Activated CD4-positive, alpha-beta memory T cell treated with anti-CD3 and anti-CD28 coated beads for 36 hours (primary cell): ENCODE measurements at regions not wholly inside any gene's neighbourhood (a gene's known extent, or its start where the extent isn't known, plus 50 kb on each side); places are given as distances from the start of the nearest gene placed in this dataset.

ENCODE experiments used
- CTCF ChIA-PET: fragments of 350-600 bp; sonication (Branson Sonifier 250); formaldehyde crosslinking; loops from one replicate; lab custom pipeline; 2021; ENCODE audit warnings: antibody characterized with exemption, inconsistent platforms; lab: Charles Lee
- POLR2A ChIA-PET: fragments of 350-600 bp; sonication (Branson Sonifier 250); formaldehyde crosslinking; loops from one replicate; lab custom pipeline; 2021; ENCODE audit warnings: antibody characterized with exemption; lab: Charles Lee
- DNase-seq: peaks from one replicate; pipeline ENCODE4 v3.0.0-alpha.2; 2020
- H3K27ac Mint-ChIP-seq: one replicate; pipeline ENCODE4 v1.8.0; 2021; ENCODE audit warnings: mixed read lengths
- H3K27me3 Mint-ChIP-seq: one replicate; pipeline ENCODE4 v1.8.0; 2021; ENCODE audit warnings: mixed read lengths
- H3K36me3 Mint-ChIP-seq: one replicate; pipeline ENCODE4 v1.8.0; 2021; ENCODE audit warnings: mixed read lengths
- H3K4me1 Mint-ChIP-seq: one replicate; pipeline ENCODE4 v1.8.0; 2021; ENCODE audit warnings: low read depth, mixed read lengths
- H3K4me3 Mint-ChIP-seq: one replicate; pipeline ENCODE4 v1.8.0; 2021; ENCODE audit warnings: mild to moderate bottlenecking, mixed read lengths
- H3K9me3 Mint-ChIP-seq: one replicate; pipeline ENCODE4 v1.8.0; 2021; ENCODE audit warnings: mixed read lengths
- intact Hi-C: fragments of 100-400 bp; cut with micrococcal nuclease; formaldehyde crosslinking; loops from one replicate; pipeline ENCODE4 v1.15.1; 2023

DNA sequence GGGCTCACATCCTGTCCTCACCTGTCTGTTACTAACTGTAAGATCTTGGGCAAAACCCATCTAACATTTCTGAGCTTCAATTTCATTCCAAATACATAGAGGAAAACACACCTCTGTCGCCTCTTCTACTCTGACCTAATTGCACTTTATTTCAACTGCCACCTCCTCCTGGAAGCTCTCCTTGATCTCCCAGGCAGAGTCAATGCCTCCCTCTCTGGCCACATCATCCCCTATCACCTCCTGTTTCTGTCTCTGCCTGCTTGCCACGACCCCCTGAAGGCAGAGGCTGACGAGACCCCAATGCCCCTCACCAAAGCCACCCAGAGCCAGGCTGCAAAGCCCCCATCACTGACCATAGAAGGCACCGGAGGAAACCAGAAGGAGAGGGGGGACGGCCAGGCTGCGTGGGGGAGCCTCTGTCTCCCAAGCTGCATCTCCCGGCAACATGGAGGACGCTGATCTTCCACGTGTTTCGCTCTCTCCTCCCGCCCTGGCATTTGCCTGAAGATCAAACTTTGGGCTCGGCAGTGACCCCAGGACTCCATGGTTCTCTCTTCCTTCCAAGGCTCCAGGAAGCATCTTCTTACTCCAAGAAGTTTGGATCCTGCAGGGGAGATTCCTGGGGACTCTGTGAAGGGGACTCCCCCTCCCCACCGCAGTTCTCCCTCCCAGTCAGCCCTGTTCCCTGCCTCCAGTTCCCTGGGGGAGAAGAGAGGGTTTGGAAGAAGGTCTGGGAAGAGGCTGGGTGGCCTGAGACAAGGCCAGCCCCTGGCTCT is 50.1 kb upstream of the BCL11B start:
- no peaks in the 10 kb centered on the region for H3K9me3 Mint-ChIP-seq
- ChIA-PET POLR2A (no interaction called here), CTCF (interaction anchor here (0.9 to 1.2 kb wide), 2 partner anchors 11 to 71 kb away, joined by 3 read pairs; no protein-coding TSS in a partner anchor)
- H3K4me1 Mint-ChIP-seq, result peaks cover 4% of the 10 kb centered on the region
- no peak for DNase-seq
- H3K27ac Mint-ChIP-seq, result no peak overlapping the region
- no peaks in the 10 kb centered on the region for H3K36me3 Mint-ChIP-seq
- peaks cover 4% of the 10 kb centered on the region for H3K27me3 Mint-ChIP-seq
- intact Hi-C loops, result no loop called here
- no peak overlapping the region for H3K4me3 Mint-ChIP-seq
